ENCODE measurements at regions not wholly inside any gene's neighbourhood (a gene's known extent, or its start where the extent isn't known, plus 50 kb on each side); places are given as distances from the start of the nearest gene placed in this dataset.

DNA sequence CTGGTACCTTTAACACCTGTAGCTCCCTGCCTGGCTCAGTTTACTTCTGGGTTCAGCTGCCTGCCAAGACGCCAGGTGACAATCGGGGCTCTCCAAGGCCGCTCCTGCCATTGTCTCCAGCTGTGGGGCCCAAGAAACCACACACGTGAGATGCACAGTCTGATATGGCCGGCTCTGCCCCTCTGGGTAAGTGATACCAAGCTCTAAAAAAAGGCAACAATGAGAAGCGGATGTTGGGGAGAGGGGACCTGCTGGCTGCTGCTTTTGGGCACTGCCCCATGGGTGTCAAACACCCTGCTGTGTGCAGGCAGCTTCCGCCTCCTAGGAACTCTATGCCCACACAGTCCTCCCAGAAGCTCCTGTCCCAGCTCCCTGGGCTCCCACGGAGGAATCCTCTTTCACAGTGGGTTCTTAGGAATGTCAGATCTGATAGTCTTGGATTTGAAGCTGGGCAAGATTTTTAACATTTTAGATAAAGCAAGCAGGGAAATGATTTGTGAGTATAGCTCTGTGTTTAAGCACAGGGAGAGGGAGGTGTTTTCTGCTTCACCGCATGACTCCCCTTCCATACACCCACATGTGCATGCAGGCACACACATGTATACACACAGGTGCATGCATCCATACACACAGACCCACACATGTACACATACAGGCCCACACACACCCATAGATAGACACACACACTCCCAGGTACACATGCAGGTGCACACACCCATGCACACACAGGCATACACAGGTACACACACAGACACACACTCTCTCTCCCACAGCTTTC lies 1135.8 kb downstream of the BCL11B start:
- TF ChIP-seq POLR2A (IDR thresholded peaks at IDR 0.05; ENCODE audit: low read depth) (no peak), POLR2AphosphoS5 (IDR thresholded peaks at IDR 0.05) (no peak), EP300 (IDR thresholded peaks at IDR 0.05) (no peak)
- TF ChIP-seq, protein P1, sequence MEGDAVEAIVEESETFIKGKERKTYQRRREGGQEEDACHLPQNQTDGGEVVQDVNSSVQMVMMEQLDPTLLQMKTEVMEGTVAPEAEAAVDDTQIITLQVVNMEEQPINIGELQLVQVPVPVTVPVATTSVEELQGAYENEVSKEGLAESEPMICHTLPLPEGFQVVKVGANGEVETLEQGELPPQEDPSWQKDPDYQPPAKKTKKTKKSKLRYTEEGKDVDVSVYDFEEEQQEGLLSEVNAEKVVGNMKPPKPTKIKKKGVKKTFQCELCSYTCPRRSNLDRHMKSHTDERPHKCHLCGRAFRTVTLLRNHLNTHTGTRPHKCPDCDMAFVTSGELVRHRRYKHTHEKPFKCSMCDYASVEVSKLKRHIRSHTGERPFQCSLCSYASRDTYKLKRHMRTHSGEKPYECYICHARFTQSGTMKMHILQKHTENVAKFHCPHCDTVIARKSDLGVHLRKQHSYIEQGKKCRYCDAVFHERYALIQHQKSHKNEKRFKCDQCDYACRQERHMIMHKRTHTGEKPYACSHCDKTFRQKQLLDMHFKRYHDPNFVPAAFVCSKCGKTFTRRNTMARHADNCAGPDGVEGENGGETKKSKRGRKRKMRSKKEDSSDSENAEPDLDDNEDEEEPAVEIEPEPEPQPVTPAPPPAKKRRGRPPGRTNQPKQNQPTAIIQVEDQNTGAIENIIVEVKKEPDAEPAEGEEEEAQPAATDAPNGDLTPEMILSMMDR (IDR thresholded peaks at IDR 0.05) = no peak
